IgD-negative memory B cell (primary cell): ENCODE measurements at regions not wholly inside any gene's neighbourhood (a gene's known extent, or its start where the extent isn't known, plus 50 kb on each side); places are given as distances from the start of the nearest gene placed in this dataset.
A peak's percentile ranks its signal among the peaks of the same experiment; 100 is the strongest.

ENCODE experiments used
- H3K27ac Mint-ChIP-seq, 3 donors: one replicate each; pipeline ENCODE4 v1.8.0; 2020 to 2022; ENCODE audit warnings: mild to moderate bottlenecking in 3 of 3, mixed read lengths in 3 of 3, moderate library complexity in 1 of 3
- H3K27me3 Mint-ChIP-seq: one replicate; pipeline ENCODE4 v1.8.0; 2021; ENCODE audit warnings: mixed read lengths
- H3K36me3 Mint-ChIP-seq: one replicate; pipeline ENCODE4 v1.8.0; 2020; ENCODE audit warnings: mild to moderate bottlenecking, mixed read lengths
- H3K4me1 Mint-ChIP-seq, 3 donors: one replicate each; pipeline ENCODE4 v1.8.0; 2020 to 2022; ENCODE audit warnings: mixed read lengths in 3 of 3, mild to moderate bottlenecking in 1 of 3
- H3K4me3 Mint-ChIP-seq, 4 donors: one replicate each; pipeline ENCODE4 v1.8.0; 2020 to 2022; ENCODE audit warnings: mild to moderate bottlenecking in 4 of 4, mixed read lengths in 4 of 4, moderate library complexity in 3 of 4
- H3K9me3 Mint-ChIP-seq, 3 donors: one replicate each; pipeline ENCODE4 v1.8.0; 2020 to 2021; ENCODE audit warnings: mixed read lengths in 3 of 3, mild to moderate bottlenecking in 1 of 3

DNA sequence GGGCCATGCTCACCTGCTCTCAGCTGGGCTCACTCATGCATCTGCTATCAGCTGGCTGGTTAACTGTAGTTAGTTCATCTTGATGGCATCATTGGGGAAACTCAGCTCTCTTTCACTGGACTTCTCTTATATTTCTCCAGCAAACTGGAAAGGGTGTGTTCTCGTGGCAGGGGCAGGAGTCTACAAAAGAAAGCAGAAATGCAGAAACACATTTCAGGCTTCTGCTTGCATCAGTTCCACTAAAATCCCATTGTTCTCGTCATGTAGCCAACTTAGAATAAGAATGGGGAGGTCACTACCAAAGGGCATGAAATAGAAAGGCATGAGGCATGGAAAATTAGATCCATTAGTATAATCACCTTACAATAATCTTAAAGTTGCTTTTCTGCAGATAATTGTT, 207.3 kb downstream of the NRIP1 start:
- Mint-ChIP-seq H3K27ac (no peak overlapping the region), H3K4me3 (no peak overlapping the region), H3K36me3 (no peaks in the 10 kb centered on the region), H3K4me1 (peaks cover 0 to 9% (median 3%) of the 10 kb centered on the region in 3 donors), H3K27me3 (no peaks in the 10 kb centered on the region), H3K9me3 (peaks cover 0 to 3% (median 3%) of the 10 kb centered on the region in 3 donors)

DNA sequence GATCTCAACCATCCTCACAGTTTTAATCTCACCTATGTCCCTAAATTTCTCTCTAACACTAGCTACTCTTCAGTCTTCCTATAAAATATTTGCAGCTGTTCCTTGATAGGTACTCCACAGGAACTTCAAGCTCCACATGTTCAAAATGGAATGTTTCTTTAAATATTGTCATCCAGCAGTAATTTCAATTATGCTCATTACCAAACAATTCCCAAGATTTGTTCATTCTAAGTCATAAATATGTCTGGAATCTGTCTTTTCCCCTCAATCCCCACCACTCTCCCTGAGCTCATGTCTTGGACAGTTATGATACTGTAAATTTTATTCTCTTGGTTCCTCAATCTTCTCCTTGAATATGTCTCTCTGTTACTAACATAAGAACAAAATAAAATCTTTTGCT, 214.4 kb downstream of the NRIP1 start:
- H3K9me3 Mint-ChIP-seq, result peaks cover 5 to 10% (median 8%) of the 10 kb centered on the region in 3 donors
- H3K27me3 Mint-ChIP-seq, result no peaks in the 10 kb centered on the region
- no peaks in the 10 kb centered on the region for H3K36me3 Mint-ChIP-seq
- no peaks in the 10 kb centered on the region for H3K4me1 Mint-ChIP-seq
- H3K27ac Mint-ChIP-seq, result no peak overlapping the region
- H3K4me3 Mint-ChIP-seq, result no peak overlapping the region

DNA sequence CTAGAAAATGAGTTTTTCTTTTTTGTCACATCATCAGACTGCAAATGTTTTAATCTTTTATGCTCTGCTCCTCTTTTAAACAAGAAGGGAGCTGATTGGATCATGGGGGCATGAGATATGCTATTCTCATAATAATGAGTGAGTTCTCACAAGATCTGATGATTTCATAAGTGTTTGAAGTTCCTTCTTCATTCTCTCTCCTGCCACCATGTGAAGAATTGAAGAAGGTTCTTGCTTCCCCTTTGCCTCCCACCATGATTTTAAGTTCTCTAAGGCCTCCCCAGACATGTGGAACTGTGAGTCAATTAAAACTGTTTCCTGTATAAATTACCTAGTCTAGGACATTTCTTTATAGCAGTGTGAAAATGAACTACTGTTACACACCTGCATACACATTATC, 218.2 kb downstream of the NRIP1 start:
- no peaks in the 10 kb centered on the region for H3K27me3 Mint-ChIP-seq
- H3K9me3 Mint-ChIP-seq, result peaks cover 2 to 14% (median 12%) of the 10 kb centered on the region in 3 donors
- H3K36me3 Mint-ChIP-seq, result no peaks in the 10 kb centered on the region
- H3K4me1 Mint-ChIP-seq, result no peaks in the 10 kb centered on the region
- H3K27ac Mint-ChIP-seq, result peak overlapping the region in 1 of 3 donors; percentile 82
- no peak overlapping the region for H3K4me3 Mint-ChIP-seq

DNA sequence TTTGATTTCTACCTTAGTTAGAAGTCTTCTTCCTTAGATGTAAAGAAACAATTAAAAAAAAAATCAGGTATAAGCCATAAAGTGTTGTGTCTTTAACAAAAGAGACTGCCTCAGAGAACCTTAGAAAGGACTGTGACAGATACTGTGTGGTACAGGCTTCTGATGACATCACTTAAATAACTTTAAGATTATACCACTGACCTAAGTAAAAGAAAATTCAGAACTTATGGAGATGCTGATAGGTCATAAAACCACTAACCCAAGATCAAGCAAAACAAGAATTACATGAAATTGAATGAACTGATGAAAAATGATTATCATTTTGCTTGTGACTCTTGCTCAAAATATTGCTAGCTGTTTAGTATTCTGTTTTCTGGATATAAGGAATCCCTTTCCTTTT, 220.8 kb downstream of the NRIP1 start:
- Mint-ChIP-seq H3K36me3 (no peaks in the 10 kb centered on the region), H3K9me3 (peaks cover 2 to 12% (median 12%) of the 10 kb centered on the region in 3 donors), H3K4me1 (no peaks in the 10 kb centered on the region), H3K27ac (no peak overlapping the region), H3K4me3 (no peak overlapping the region), H3K27me3 (no peaks in the 10 kb centered on the region)

DNA sequence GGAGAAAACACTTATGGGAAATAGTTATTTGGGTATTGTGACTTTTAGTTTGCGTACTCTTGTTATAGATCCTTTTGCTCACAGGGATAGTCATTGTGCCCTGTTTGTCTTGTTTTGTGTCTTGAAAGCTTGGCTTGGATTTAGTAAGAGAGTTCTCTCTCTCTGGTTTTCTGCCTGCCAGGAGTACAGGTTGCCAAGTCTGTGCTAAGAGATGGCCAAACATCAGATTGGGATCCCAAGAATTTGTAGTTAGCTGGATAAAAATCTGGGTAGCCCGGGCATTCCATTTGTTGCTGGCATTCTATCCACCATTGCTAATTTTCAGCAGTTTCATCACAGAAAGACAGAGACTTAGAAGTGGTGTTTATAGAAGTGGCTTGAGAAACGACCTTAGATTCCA, 222.2 kb downstream of the NRIP1 start:
- Mint-ChIP-seq H3K4me1 (no peaks in the 10 kb centered on the region), H3K27me3 (no peaks in the 10 kb centered on the region), H3K36me3 (no peaks in the 10 kb centered on the region), H3K9me3 (peaks cover 0 to 12% (median 12%) of the 10 kb centered on the region in 3 donors), H3K27ac (no peak overlapping the region), H3K4me3 (no peak overlapping the region)

DNA sequence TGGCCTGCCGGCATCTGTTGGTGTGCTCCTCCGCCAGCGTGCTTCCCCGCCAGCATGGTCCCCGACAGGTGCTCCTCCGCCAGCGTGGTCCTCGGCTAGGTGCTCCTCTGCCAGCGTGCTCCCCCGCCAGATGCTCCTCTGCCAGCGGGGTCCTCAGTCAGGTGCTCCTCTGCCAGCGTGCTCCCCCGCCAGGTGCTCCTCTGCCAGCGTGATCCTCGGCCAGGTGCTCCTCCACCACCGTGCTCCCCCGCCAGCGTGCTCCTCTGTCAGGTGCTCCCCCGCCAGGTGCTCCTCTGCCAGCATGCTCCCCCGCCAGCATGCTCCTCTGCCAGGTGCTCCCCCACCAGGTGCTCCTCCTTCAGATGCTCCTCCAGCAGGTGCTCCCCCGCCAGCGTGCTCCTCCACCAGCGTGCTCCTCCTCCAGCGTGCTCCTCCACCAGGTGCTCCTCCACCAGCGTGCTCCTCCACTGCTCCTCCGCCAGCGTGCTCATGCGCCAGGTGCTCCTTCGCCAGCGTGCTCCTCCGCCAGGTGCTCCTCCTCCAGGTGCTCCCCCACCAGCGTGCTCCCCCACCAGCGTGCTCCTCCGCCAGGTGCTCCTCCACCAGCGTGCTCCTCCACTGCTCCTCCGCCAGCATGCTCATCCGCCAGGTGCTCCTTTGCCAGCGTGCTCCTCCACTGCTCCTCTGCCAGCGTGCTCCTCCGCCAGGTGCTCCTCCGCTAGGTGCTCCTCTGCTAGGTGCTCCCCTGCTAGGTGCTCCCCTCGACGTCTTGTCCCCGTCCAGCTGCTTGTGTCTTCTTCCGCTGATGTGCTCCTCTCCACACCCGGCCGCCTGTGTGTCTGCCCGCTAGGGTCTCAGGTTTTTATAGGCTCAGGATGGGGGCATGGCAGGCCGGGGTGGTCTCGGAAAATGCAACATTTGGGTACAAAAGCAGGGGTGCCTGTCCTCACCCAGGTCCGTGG, 223.0 kb downstream of the NRIP1 start:
- peaks cover 1% of the 10 kb centered on the region for H3K36me3 Mint-ChIP-seq
- no peaks in the 10 kb centered on the region for H3K4me1 Mint-ChIP-seq
- no peak overlapping the region for H3K4me3 Mint-ChIP-seq
- no peaks in the 10 kb centered on the region for H3K27me3 Mint-ChIP-seq
- peaks cover 0 to 11% (median 11%) of the 10 kb centered on the region in 3 donors for H3K9me3 Mint-ChIP-seq
- no peak overlapping the region for H3K27ac Mint-ChIP-seq

DNA sequence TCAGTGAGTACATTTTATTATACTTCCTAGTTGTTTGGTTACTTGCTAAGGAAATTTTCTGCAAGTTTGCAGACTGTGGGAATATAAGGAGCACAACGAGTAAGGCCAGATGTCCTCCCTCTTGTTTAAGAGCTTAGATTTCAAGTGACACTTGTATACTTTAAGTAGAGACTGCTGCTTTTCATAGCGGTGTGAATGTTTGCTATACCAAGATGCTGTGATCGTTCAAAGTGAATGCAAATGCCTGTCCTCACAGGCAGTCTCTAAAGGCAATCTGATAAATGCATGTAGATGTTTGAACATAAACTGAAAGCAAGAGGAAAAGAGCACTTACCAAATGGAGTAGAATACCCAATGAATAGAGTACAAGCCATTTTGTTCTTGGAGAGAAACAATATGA, 226.4 kb downstream of the NRIP1 start:
- Mint-ChIP-seq H3K27ac (no peak overlapping the region), H3K4me3 (no peak overlapping the region), H3K4me1 (no peaks in the 10 kb centered on the region), H3K9me3 (no peaks in the 10 kb centered on the region), H3K27me3 (no peaks in the 10 kb centered on the region), H3K36me3 (peaks cover 1% of the 10 kb centered on the region)

DNA sequence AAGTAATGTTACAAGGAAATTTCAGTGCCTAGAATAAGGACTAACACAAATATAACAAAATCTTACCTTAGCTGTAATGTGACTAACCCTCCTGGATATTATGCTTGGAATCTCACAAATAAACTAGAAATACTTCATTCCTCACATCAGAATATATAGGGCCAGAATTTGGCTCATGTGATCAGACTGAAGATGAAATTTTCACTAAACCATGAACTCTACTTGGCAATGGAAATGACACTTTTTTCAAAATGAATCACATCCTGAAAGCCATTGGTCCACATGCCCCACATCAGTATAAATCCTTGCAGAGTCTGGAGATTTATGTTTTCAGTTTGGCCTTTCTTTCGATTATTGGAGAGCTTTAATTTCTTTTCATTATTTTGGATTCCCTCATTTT, 227.8 kb downstream of the NRIP1 start:
- H3K27ac Mint-ChIP-seq, result no peak overlapping the region
- peaks cover 1% of the 10 kb centered on the region for H3K36me3 Mint-ChIP-seq
- no peaks in the 10 kb centered on the region for H3K9me3 Mint-ChIP-seq
- no peaks in the 10 kb centered on the region for H3K4me1 Mint-ChIP-seq
- H3K27me3 Mint-ChIP-seq, result no peaks in the 10 kb centered on the region
- no peak overlapping the region for H3K4me3 Mint-ChIP-seq

DNA sequence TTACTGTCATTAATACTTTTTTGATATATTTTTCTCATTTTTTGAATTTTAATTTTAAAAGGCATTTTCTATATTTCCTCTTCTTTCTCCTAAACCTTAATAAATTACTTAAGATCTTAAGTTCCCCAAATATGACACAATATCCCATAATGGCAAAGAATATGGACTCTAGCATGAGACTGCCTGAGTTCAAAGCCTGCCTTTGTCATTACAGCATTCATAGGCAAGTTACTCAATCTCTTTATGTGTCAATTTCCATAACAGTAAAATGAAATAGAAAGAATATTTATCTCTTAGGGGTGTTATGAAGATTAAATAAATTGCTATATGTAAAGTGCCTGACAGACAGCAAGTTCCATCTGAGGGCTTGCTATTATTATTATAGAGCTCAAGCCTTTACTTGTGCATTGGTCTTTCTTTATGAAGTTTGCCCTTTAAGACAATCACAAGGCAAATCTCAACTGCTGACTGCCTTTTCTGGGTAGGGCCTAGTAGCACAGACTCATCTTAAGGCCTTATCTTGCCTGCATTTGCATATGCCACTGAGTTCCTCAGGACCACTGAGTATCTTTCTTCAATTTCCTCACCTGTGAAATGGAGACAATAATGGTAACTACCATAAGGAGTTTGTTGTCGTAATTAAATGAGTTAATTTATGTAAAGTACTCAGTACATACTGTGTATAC, 231.0 kb downstream of the NRIP1 start:
- no peaks in the 10 kb centered on the region for H3K9me3 Mint-ChIP-seq

DNA sequence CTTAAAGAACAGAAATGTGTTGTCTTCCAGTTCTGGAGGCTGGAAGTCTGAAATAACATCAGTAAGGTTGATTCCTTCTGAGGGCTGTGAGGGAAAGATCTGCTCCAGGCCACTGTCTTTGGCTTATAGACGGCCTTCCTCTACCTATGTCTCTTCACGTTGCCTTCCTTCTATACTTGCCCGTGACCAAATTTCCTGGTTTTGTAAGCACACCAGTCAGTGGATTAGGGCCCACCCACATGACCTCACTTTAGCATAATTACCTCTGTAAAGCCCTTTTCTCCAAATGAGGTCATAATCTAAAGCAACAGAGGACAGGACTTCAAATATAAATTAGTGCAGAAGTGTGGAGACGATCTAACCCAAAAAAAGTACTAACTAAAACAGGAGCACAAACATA, 231.6 kb downstream of the NRIP1 start:
- no peaks in the 10 kb centered on the region for H3K27me3 Mint-ChIP-seq

More for the DNA sequence above, 231.0 kb downstream of the NRIP1 start:
- Mint-ChIP-seq H3K36me3 (peaks cover 1% of the 10 kb centered on the region), H3K27ac (no peak overlapping the region), H3K4me1 (no peaks in the 10 kb centered on the region), H3K27me3 (no peaks in the 10 kb centered on the region), H3K4me3 (no peak overlapping the region)

DNA sequence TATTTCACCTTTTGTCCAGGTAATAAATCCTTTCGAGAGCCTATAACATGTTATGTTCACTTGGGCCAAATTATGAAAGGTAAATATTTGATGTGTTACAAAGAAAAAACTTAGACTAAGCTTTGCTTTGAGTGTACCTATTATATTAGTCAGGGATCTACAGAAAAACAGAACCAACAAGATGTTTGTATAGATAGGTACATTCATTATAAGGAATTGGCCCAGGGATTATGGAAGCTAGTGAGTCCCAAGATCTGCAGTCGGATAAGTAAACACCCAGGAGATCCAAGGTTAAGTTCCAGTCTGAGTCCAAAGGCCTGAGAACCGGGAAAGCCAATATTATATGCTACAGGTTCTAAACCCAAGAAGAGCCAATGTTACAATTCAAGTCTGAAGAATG, 234.5 kb downstream of the NRIP1 start:
- Mint-ChIP-seq H3K4me1 (no peaks in the 10 kb centered on the region), H3K4me3 (no peak overlapping the region), H3K9me3 (no peaks in the 10 kb centered on the region), H3K36me3 (no peaks in the 10 kb centered on the region), H3K27me3 (no peaks in the 10 kb centered on the region), H3K27ac (no peak overlapping the region)

More for the DNA sequence above, 231.6 kb downstream of the NRIP1 start:
- H3K9me3 Mint-ChIP-seq, result no peaks in the 10 kb centered on the region
- H3K36me3 Mint-ChIP-seq, result peaks cover 1% of the 10 kb centered on the region
- no peak overlapping the region for H3K4me3 Mint-ChIP-seq
- no peak overlapping the region for H3K27ac Mint-ChIP-seq
- H3K4me1 Mint-ChIP-seq, result no peaks in the 10 kb centered on the region

DNA sequence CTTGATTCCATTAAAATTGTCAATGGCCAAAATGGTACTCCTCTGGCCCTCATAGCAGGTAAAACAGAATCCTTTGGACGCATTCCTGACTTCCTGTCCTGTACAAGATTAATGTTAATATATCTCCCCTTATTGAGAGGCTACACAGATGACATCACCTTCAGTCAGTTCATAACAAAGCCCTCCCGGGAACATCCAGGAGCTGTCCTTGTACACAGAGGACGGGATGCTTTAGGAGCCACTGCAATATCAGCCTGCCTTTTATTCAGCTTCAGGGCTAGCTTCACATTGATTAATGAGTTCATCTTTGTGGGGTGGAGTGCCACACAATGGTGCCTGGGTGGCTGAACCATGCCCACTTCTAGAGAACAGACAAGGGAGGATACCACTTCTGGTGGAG, 235.1 kb downstream of the NRIP1 start:
- Mint-ChIP-seq H3K27ac (no peak overlapping the region), H3K27me3 (no peaks in the 10 kb centered on the region), H3K9me3 (no peaks in the 10 kb centered on the region), H3K36me3 (no peaks in the 10 kb centered on the region), H3K4me1 (no peaks in the 10 kb centered on the region), H3K4me3 (no peak overlapping the region)

DNA sequence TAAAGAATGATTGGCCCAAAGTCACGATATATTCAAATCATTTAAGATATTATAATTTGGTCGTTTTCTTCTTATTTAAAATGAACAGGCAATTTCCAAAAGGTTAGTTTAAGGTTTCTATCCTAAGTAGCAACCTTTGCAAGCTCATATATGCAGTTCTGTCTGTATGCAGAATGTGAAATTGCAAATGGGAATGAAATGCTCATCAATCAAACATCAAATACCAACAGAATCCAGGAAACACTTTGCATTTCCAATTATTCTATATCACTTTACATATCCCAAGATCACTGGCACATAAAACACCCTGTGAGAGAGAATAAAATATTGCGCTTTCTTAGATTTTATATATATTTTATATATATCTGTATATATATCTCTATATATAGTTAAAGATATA, 237.3 kb downstream of the NRIP1 start:
- no peak overlapping the region for H3K4me3 Mint-ChIP-seq
- H3K27ac Mint-ChIP-seq, result no peak overlapping the region
- H3K4me1 Mint-ChIP-seq, result no peaks in the 10 kb centered on the region
- no peaks in the 10 kb centered on the region for H3K9me3 Mint-ChIP-seq
- H3K36me3 Mint-ChIP-seq, result no peaks in the 10 kb centered on the region
- no peaks in the 10 kb centered on the region for H3K27me3 Mint-ChIP-seq

DNA sequence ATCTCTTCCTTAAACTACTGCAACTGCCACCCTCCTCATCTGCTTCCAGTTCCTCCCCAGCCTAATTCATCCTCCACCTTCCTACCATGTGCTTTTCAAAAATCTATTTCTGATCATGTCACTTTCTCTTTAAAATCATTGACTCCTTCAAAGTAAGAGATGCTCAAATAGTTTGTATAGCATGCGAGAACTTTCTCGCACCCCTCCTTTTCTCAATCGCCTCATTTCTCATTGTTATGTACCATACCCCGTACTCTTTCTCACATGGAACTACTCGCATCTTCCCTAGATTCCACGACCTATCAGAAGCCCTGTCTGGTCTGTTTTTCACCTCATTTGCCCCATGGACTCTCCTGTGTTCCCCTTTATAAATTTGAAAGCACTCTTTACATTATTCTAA, 238.2 kb downstream of the NRIP1 start:
- no peaks in the 10 kb centered on the region for H3K4me1 Mint-ChIP-seq
- no peak overlapping the region for H3K27ac Mint-ChIP-seq
- peak overlapping the region in 1 of 4 donors; percentile 23 for H3K4me3 Mint-ChIP-seq
- H3K9me3 Mint-ChIP-seq, result no peaks in the 10 kb centered on the region
- no peaks in the 10 kb centered on the region for H3K36me3 Mint-ChIP-seq
- no peaks in the 10 kb centered on the region for H3K27me3 Mint-ChIP-seq

DNA sequence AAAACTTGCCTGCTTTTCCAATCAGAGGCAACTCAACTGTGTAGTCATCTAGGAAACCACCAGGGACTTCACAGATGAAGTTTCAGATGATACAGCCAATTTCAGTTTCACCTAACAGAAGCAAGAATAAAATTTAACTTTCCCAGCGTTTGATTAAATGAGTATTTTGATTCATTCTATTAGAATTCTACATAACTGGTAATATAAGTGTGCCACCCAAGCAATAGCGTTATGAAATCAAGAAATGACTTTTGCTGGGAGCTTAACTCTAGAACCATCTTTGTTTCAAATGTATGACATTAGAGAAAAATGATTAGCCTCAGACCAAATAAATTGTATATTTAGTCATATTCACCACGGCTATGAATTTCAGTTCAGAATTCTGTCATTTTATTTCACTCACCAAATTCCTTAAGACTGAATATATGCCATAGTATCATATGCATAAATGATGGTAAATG, 239.3 kb downstream of the NRIP1 start:
- Mint-ChIP-seq H3K36me3 (no peaks in the 10 kb centered on the region), H3K9me3 (no peaks in the 10 kb centered on the region), H3K4me3 (no peak overlapping the region), H3K27ac (no peak overlapping the region), H3K27me3 (no peaks in the 10 kb centered on the region), H3K4me1 (no peaks in the 10 kb centered on the region)
